ENCODE measurements at regions not wholly inside any gene's neighbourhood (a gene's known extent, or its start where the extent isn't known, plus 50 kb on each side); places are given as distances from the start of the nearest gene placed in this dataset.

GRCh38 chr18:56351911-56352500 lies 286.4 kb downstream of the TXNL1 start:
- no peak for TF ChIP-seq CTCF (IDR thresholded peaks at IDR 0.05)
- no peak for TF ChIP-seq POLR2AphosphoS5 (IDR thresholded peaks at IDR 0.05)
- TF ChIP-seq POLR2A (IDR thresholded peaks at IDR 0.05), result no peak
- no peak for TF ChIP-seq EP300 (IDR thresholded peaks at IDR 0.05)

All from sigmoid colon (tissue), 4 donors.